IMR-90 (cell line): ENCODE measurements at regions not wholly inside any gene's neighbourhood (a gene's known extent, or its start where the extent isn't known, plus 50 kb on each side); places are given as distances from the start of the nearest gene placed in this dataset.

Experiments
- ATAC-seq: fragments of 200-7000 bp; cut with Tn5 transposase; 2 replicates; pipeline ENCODE4 v1.9.1; 2020; ENCODE audit warnings: low read depth, mild to moderate bottlenecking, moderate library complexity
- BruUV-seq: library from RNA; stranded (reverse); fragments of 400-500 nt; replicated peaks from 2 replicates; lab custom pipeline; 2021; lab: Mats Ljungman, UMichigan
- CTCF ChIA-PET: fragments of 300-600 bp; formaldehyde crosslinking; extraction: SDS; loops from one replicate; lab custom pipeline; 2021; ENCODE audit warnings: antibody characterized with exemption; lab: Yijun Ruan, JAX
- POLR2A ChIA-PET: fragments of 300-600 bp; sonication (Branson Sonifier 250); formaldehyde crosslinking; loops from one replicate; lab custom pipeline; 2022; ENCODE audit warnings: antibody characterized with exemption; ENCODE audit not compliant: unreplicated experiment; lab: Charles Lee
- DNase-seq: peaks from one replicate; pipeline ENCODE4 v3.0.0; 2013
- H2AFZ ChIP-seq: replicated peaks from 2 replicates; pipeline ENCODE3; 2013; ENCODE audit warnings: low read length, mild to moderate bottlenecking; ENCODE audit not compliant: poor library complexity
- H2AK5ac ChIP-seq: 2 replicates; pipeline ENCODE4 v1.6.1; 2013; ENCODE audit warnings: low read depth, low read length, inconsistent platforms
- H2AK9ac ChIP-seq: replicated peaks from 2 replicates; pipeline ENCODE3; 2013; ENCODE audit warnings: mild to moderate bottlenecking, low read depth, low read length, moderate library complexity; ENCODE audit not compliant: poor library complexity
- H2BK120ac ChIP-seq: 2 replicates; pipeline ENCODE4 v1.6.1; 2013; ENCODE audit warnings: low read depth, low read length, inconsistent platforms
- H2BK15ac ChIP-seq: 3 replicates; pipeline ENCODE4 v1.6.1; 2013; ENCODE audit warnings: low read depth, low read length, inconsistent platforms
- H2BK20ac ChIP-seq: 2 replicates; pipeline ENCODE4 v1.6.1; 2013; ENCODE audit warnings: low read depth, mild to moderate bottlenecking, inconsistent platforms, low read length, moderate library complexity
- H2BK5ac ChIP-seq: 2 replicates; pipeline ENCODE4 v1.6.1; 2013; ENCODE audit warnings: mild to moderate bottlenecking, low read depth, low read length, inconsistent platforms; ENCODE audit not compliant: poor library complexity, severe bottlenecking
- H3K14ac ChIP-seq: replicated peaks from 2 replicates; pipeline ENCODE4 v1.6.1; 2013; ENCODE audit warnings: low read depth, low read length, inconsistent platforms
- H3K18ac ChIP-seq: 2 replicates; pipeline ENCODE4 v1.6.1; 2013; ENCODE audit warnings: low read depth, low read length, control low read depth
- H3K23ac ChIP-seq: 2 replicates; pipeline ENCODE4 v1.6.1; 2013; ENCODE audit warnings: low read depth, low read length, inconsistent platforms
- H3K27ac ChIP-seq: 2 replicates; pipeline ENCODE4 v1.5.1; 2013; ENCODE audit warnings: mild to moderate bottlenecking, control low read depth, low read length; ENCODE audit not compliant: insufficient read depth
- H3K27me3 ChIP-seq: 2 replicates; pipeline ENCODE4 v1.6.1; 2013; ENCODE audit warnings: low read length; ENCODE audit not compliant: control insufficient read depth, insufficient read depth
- H3K36me3 ChIP-seq: 2 replicates; pipeline ENCODE4 v1.6.1; 2013; ENCODE audit warnings: low read length, mixed read lengths; ENCODE audit not compliant: control insufficient read depth, insufficient read depth
- H3K4ac ChIP-seq: 2 replicates; pipeline ENCODE4 v1.6.1; 2013; ENCODE audit warnings: low read depth, low read length, inconsistent platforms
- H3K4me1 ChIP-seq: 2 replicates; pipeline ENCODE4 v1.6.1; 2013; ENCODE audit warnings: low read length, mixed read lengths; ENCODE audit not compliant: control insufficient read depth, insufficient read depth
- H3K4me2 ChIP-seq: 2 replicates; pipeline ENCODE4 v1.6.1; 2013; ENCODE audit warnings: low read depth, mild to moderate bottlenecking, control low read depth, low read length, moderate library complexity
- H3K4me3 ChIP-seq: 2 replicates; pipeline ENCODE4 v1.5.1; 2013; ENCODE audit warnings: low read depth, mild to moderate bottlenecking, control low read depth, low read length, moderate library complexity; ENCODE audit not compliant: insufficient read depth
- H3K56ac ChIP-seq: 2 replicates; pipeline ENCODE4 v1.6.1; 2013; ENCODE audit warnings: low read length, inconsistent platforms; ENCODE audit not compliant: insufficient read depth; ENCODE audit errors: extremely low read depth
- H3K79me1 ChIP-seq, 2 experiments: 2 replicates each; pipeline ENCODE4 v1.6.1; 2013; ENCODE audit warnings: low read length in 2 of 2, inconsistent platforms in 1 of 2, low read depth in 1 of 2
- H3K9ac ChIP-seq: 2 replicates; pipeline ENCODE4 v1.6.1; 2013; ENCODE audit warnings: low read depth, low read length, control low read depth
- H3K9me1 ChIP-seq: 2 replicates; pipeline ENCODE4 v1.6.1; 2013; ENCODE audit warnings: low read length, inconsistent platforms; ENCODE audit not compliant: insufficient read depth
- H3K9me3 ChIP-seq: 2 replicates; pipeline ENCODE4 v1.6.1; 2013; ENCODE audit warnings: low read length; ENCODE audit not compliant: control insufficient read depth, insufficient read depth
- H4K20me1 ChIP-seq: 2 replicates; pipeline ENCODE4 v1.6.1; 2013; ENCODE audit warnings: low read length, inconsistent platforms; ENCODE audit not compliant: insufficient read depth
- H4K5ac ChIP-seq: 2 replicates; pipeline ENCODE4 v1.6.1; 2013; ENCODE audit warnings: mild to moderate bottlenecking, low read depth, low read length, control low read depth
- H4K8ac ChIP-seq, 2 experiments: 2 replicates each; pipeline ENCODE4 v1.6.1; 2013; ENCODE audit warnings: low read depth in 2 of 2, low read length in 2 of 2, control low read depth in 1 of 2, inconsistent platforms in 1 of 2
- H4K91ac ChIP-seq: 2 replicates; pipeline ENCODE4 v1.6.1; 2013; ENCODE audit warnings: low read depth, low read length, inconsistent platforms; ENCODE audit not compliant: insufficient read depth
- CHD1 ChIP-seq: IDR thresholded peaks from 2 replicates; pipeline ENCODE4 v1.6.1; 2012; ENCODE audit warnings: low read depth, low read length, improper control_type of control experiment
- CTCF ChIP-seq: conservative IDR thresholded peaks from 2 replicates; pipeline ENCODE4 v1.5.1; 2012; ENCODE audit warnings: mild to moderate bottlenecking, low read depth, low read length, improper control_type of control experiment
- NFE2L2 ChIP-seq: fragments of 150-350 bp; IDR thresholded peaks from 2 replicates; pipeline ENCODE4 v1.6.1; 2016; ENCODE audit warnings: low read depth, mild to moderate bottlenecking, low read length
- WGBS, 2 experiments: methylation state at CpG; one replicate each; pipeline versions ENCODE4 v1.1.5 to v1.1.7; 2013; ENCODE audit warnings: missing lambda C conversion rate in 2 of 2; ENCODE audit not compliant: insufficient read length in 1 of 2; ENCODE audit errors: extremely low coverage in 2 of 2; 5-methylcytosine and 5-hydroxymethylcytosine counted together
- dilution Hi-C: fragments of 300-500 bp; cut with HindIII; formaldehyde crosslinking; loops from one replicate; pipeline ENCODE4 v1.14.3; 2018; ENCODE audit warnings: low sequenced_read_pairs; ENCODE audit not compliant: unreplicated experiment
- in situ Hi-C: fragments of 300-500 bp; cut with MboI; formaldehyde crosslinking; loops from 3 replicates; pipeline ENCODE4 v1.14.3; 2019; ENCODE audit warnings: low sequenced_read_pairs, inconsistent platforms, mixed read lengths
- intact Hi-C: fragments of 100-400 bp; cut with micrococcal nuclease; formaldehyde crosslinking; loops from 2 replicates; pipeline ENCODE4 v1.10.0; 2022

- 57% methylated on average over 2 of the region's 2 CpGs; no CpG with 5 or more reads in 1 of the 2 experiments for WGBS, 2 experiments
- H2BK15ac ChIP-seq: no peak overlapping the region
Measured at GRCh38 chr2:168326572-168326971, 79.2 kb upstream of the STK39 start.

More at GRCh38 chr2:168326572-168326971, 79.2 kb upstream of the STK39 start:
- Histone ChIP-seq H3K79me1 (no peaks in the 10 kb centered on the region), H3K9me1 (no peaks in the 10 kb centered on the region), H2AK9ac (no peak overlapping the region), H2BK20ac (no peak overlapping the region), H4K8ac (no peak overlapping the region), H3K4me2 (no peak overlapping the region), H3K18ac (no peak overlapping the region), H2AK5ac (no peak overlapping the region), H3K4ac (no peak overlapping the region), H3K4me3 (no peak overlapping the region), H4K20me1 (no peaks in the 10 kb centered on the region), H3K27me3 (no peaks in the 10 kb centered on the region; the same call in 1 of the 2 replicates), H3K56ac (no peak overlapping the region), H4K5ac (no peak overlapping the region), H3K9me3 (no peaks in the 10 kb centered on the region), H2BK120ac (no peak overlapping the region), H2BK5ac (no peak overlapping the region), H2AFZ (no peak overlapping the region), H3K14ac (no peak overlapping the region), H3K36me3 (no peaks in the 10 kb centered on the region), H3K4me1 (no peaks in the 10 kb centered on the region), H3K23ac (no peak overlapping the region), H3K27ac (no peak overlapping the region), H4K91ac (no peak overlapping the region), H3K9ac (no peak overlapping the region)
- no peak for ATAC-seq
- in situ Hi-C loops (no loop called here), dilution Hi-C loops (no loop called here), intact Hi-C loops (no loop called here)
- no TSS peak for BruUV-seq
- TF ChIP-seq CHD1 (no peak), CTCF (no peak), NFE2L2 (no peak)
- CTCF ChIA-PET: interaction anchor here (1.1 kb wide), 1 partner anchor 20 kb away, joined by 3 read pairs; no protein-coding TSS in a partner anchor
- POLR2A ChIA-PET: no interaction called here
- DNase-seq: no peak
